ENCODE measurements at regions not wholly inside any gene's neighbourhood (a gene's known extent, or its start where the extent isn't known, plus 50 kb on each side); places are given as distances from the start of the nearest gene placed in this dataset.

- no peak overlapping the region for H3K4me3 ChIP-seq (replicated peaks in 1 of 2; ENCODE audit: low read depth in 2 of 2, low read length in 2 of 2)
- TF ChIP-seq CTCF (IDR thresholded peaks at IDR 0.05; ENCODE audit: low read depth, low read length): no peak
- peak in 1 of 2 donors; percentile 49 for DNase-seq (ENCODE audit: low read depth in 2 of 2)
These were observed 109.9 kb upstream of the MAP4K3 start for GRCh38 chr2:39546937-39547336.

- peak in 1 of 2 donors; percentile 90 for DNase-seq (ENCODE audit: low read depth in 2 of 2)
- TF ChIP-seq CTCF (IDR thresholded peaks at IDR 0.05; ENCODE audit: low read depth, low read length): no peak
- no peak overlapping the region for H3K4me3 ChIP-seq (replicated peaks in 1 of 2; ENCODE audit: low read depth in 2 of 2, low read length in 2 of 2)
These were observed 111.0 kb upstream of the MAP4K3 start for GRCh38 chr2:39547811-39548719.

GRCh38 chr2:39549000-39549399 lies 111.9 kb upstream of the MAP4K3 start:
- TF ChIP-seq CTCF (IDR thresholded peaks at IDR 0.05; ENCODE audit: low read depth, low read length): no peak
- DNase-seq (ENCODE audit: low read depth in 2 of 2): no peak
- no peak overlapping the region for H3K4me3 ChIP-seq (replicated peaks in 1 of 2; ENCODE audit: low read depth in 2 of 2, low read length in 2 of 2)

- no peak for TF ChIP-seq CTCF (IDR thresholded peaks at IDR 0.05; ENCODE audit: low read depth, low read length)
- DNase-seq (ENCODE audit: low read depth in 2 of 2): no peak
- no peak overlapping the region for H3K4me3 ChIP-seq (replicated peaks in 1 of 2; ENCODE audit: low read depth in 2 of 2, low read length in 2 of 2)
These were observed 112.8 kb upstream of the MAP4K3 start for GRCh38 chr2:39549718-39550464.

- TF ChIP-seq CTCF (IDR thresholded peaks at IDR 0.05; ENCODE audit: low read depth, low read length): no peak
- no peak overlapping the region for H3K4me3 ChIP-seq (replicated peaks in 1 of 2; ENCODE audit: low read depth in 2 of 2, low read length in 2 of 2)
- DNase-seq (ENCODE audit: low read depth in 2 of 2): peak; percentile 38 to 39
These were observed 113.7 kb upstream of the MAP4K3 start for GRCh38 chr2:39550701-39551285.

- no peak overlapping the region for H3K4me3 ChIP-seq (replicated peaks in 1 of 2; ENCODE audit: low read depth in 2 of 2, low read length in 2 of 2)
- no peak for TF ChIP-seq CTCF (IDR thresholded peaks at IDR 0.05; ENCODE audit: low read depth, low read length)
- no peak for DNase-seq (ENCODE audit: low read depth in 2 of 2)
These were observed 106.8 kb upstream of the TMEM178A start for GRCh38 chr2:39558906-39559305.

All from cardiac fibroblast (primary cell).